ENCODE measurements at regions not wholly inside any gene's neighbourhood (a gene's known extent, or its start where the extent isn't known, plus 50 kb on each side); places are given as distances from the start of the nearest gene placed in this dataset.

GRCh38 chr4:4689694-4690440 is 148.0 kb upstream of the STX18 start:
- DNase-seq, result no peak

- DNase-seq, result no peak
Observed at GRCh38 chr4:4687935-4688727, 146.3 kb upstream of the STX18 start.

- DNase-seq, result no peak
Observed at GRCh38 chr4:4687100-4687499, 145.3 kb upstream of the STX18 start.

GRCh38 chr4:4685810-4686795 is 144.3 kb upstream of the STX18 start:
- no peak for DNase-seq

- no peak for DNase-seq
Observed at GRCh38 chr4:4681653-4682052, 139.8 kb upstream of the STX18 start.

- DNase-seq, result no peak
Observed at GRCh38 chr4:4680758-4681157, 138.9 kb upstream of the STX18 start.

- DNase-seq, result no peak
Observed at GRCh38 chr4:4680243-4680642, 138.4 kb upstream of the STX18 start.

- DNase-seq, result no peak
Observed at GRCh38 chr4:4677556-4678522, 136.0 kb upstream of the STX18 start.

GRCh38 chr4:4675641-4676040 is 133.8 kb upstream of the STX18 start:
- DNase-seq, result no peak

GRCh38 chr4:4675051-4675581 is 133.3 kb upstream of the STX18 start:
- no peak for DNase-seq

- DNase-seq, result no peak
Observed at GRCh38 chr4:4673070-4673469, 131.2 kb upstream of the STX18 start.

- DNase-seq, result no peak
Observed at GRCh38 chr4:4672402-4672801, 130.6 kb upstream of the STX18 start.

- DNase-seq, result no peak
Observed at GRCh38 chr4:4671774-4672349, 130.0 kb upstream of the STX18 start.

- DNase-seq, result no peak
Observed at GRCh38 chr4:4670869-4671268, 129.0 kb upstream of the STX18 start.

GRCh38 chr4:4668355-4669210 is 126.7 kb upstream of the STX18 start:
- DNase-seq, result no peak

- DNase-seq, result no peak
Observed at GRCh38 chr4:4667622-4668081, 125.8 kb upstream of the STX18 start.

GRCh38 chr4:4666693-4667621 is 125.1 kb upstream of the STX18 start:
- DNase-seq, result no peak

- no peak for DNase-seq
Observed at GRCh38 chr4:4666187-4666586, 124.3 kb upstream of the STX18 start.

- DNase-seq, result no peak
Observed at GRCh38 chr4:4664234-4664633, 122.4 kb upstream of the STX18 start.

Data from stimulated activated CD4-positive, alpha-beta T cell treated with anti-CD3 and anti-CD28 coated beads, Interleukin-4, amount 100 ng/mL, for 1 hour (primary cell).